AG20443 (cell line): ENCODE measurements at regions not wholly inside any gene's neighbourhood (a gene's known extent, or its start where the extent isn't known, plus 50 kb on each side); places are given as distances from the start of the nearest gene placed in this dataset.

Experiments used
- DNase-seq: peaks from one replicate; pipeline ENCODE4 v3.0.0; 2012; ENCODE audit warnings: low spot score, mixed read lengths

- no peak for DNase-seq
Observed at GRCh38 chr3:162302983-162303624, 806.5 kb downstream of the OTOL1 start.

GRCh38 chr3:162317046-162317445 lies 820.4 kb downstream of the OTOL1 start:
- DNase-seq, result no peak

GRCh38 chr3:162328649-162329048 lies 832.0 kb downstream of the OTOL1 start:
- DNase-seq, result peak; percentile 15

GRCh38 chr3:162329514-162329913 lies 832.9 kb downstream of the OTOL1 start:
- DNase-seq, result no peak

- DNase-seq, result no peak
Observed at GRCh38 chr3:162332344-162332743, 835.7 kb downstream of the OTOL1 start.

- no peak for DNase-seq
Observed at GRCh38 chr3:162334537-162334936, 837.9 kb downstream of the OTOL1 start.

- no peak for DNase-seq
Observed at GRCh38 chr3:162337630-162338029, 841.0 kb downstream of the OTOL1 start.

GRCh38 chr3:162338514-162338913 lies 841.9 kb downstream of the OTOL1 start:
- no peak for DNase-seq

GRCh38 chr3:162348912-162349311 lies 852.3 kb downstream of the OTOL1 start:
- no peak for DNase-seq

GRCh38 chr3:162353414-162353813 lies 856.8 kb downstream of the OTOL1 start:
- DNase-seq, result no peak

- DNase-seq, result peak; percentile 48
Observed at GRCh38 chr3:162354356-162354755, 857.7 kb downstream of the OTOL1 start.

- DNase-seq, result no peak
Observed at GRCh38 chr3:162365066-162365719, 868.6 kb downstream of the OTOL1 start.

GRCh38 chr3:162366166-162366766 lies 869.7 kb downstream of the OTOL1 start:
- DNase-seq, result no peak

GRCh38 chr3:162367429-162368260 lies 871.0 kb downstream of the OTOL1 start:
- no peak for DNase-seq

- no peak for DNase-seq
Observed at GRCh38 chr3:162368417-162368816, 871.8 kb downstream of the OTOL1 start.

GRCh38 chr3:162369306-162369705 lies 872.7 kb downstream of the OTOL1 start:
- DNase-seq, result no peak

GRCh38 chr3:162370141-162370540 lies 873.5 kb downstream of the OTOL1 start:
- DNase-seq, result no peak

- DNase-seq, result no peak
Observed at GRCh38 chr3:162376761-162377160, 880.2 kb downstream of the OTOL1 start.

- no peak for DNase-seq
Observed at GRCh38 chr3:162377608-162378007, 881.0 kb downstream of the OTOL1 start.

GRCh38 chr3:162385387-162385786 lies 888.8 kb downstream of the OTOL1 start:
- no peak for DNase-seq

GRCh38 chr3:162390891-162391290 lies 894.3 kb downstream of the OTOL1 start:
- peak; percentile 65 for DNase-seq

GRCh38 chr3:162391301-162391700 lies 894.7 kb downstream of the OTOL1 start:
- peak; percentile 25 for DNase-seq

GRCh38 chr3:162395496-162395895 lies 898.9 kb downstream of the OTOL1 start:
- DNase-seq, result no peak
